ENCODE measurements at regions not wholly inside any gene's neighbourhood (a gene's known extent, or its start where the extent isn't known, plus 50 kb on each side); places are given as distances from the start of the nearest gene placed in this dataset.

GRCh38 chr18:59057969-59058368 is 81.7 kb upstream of the SEC11C start:
- TF ChIP-seq YY1 (IDR thresholded peaks at IDR 0.05; ENCODE audit: borderline replicate concordance in 1 of 3, control insufficient read depth in 1 of 3, extremely low read depth in 1 of 3, insufficient read depth in 3 of 3, insufficient read length in 1 of 3, insufficient replicate concordance in 2 of 3, low read depth in 1 of 3, low read length in 2 of 3) (no peak), CTCF (IDR thresholded peaks at IDR 0.05 in 2 of 3, conservative IDR thresholded peaks at IDR 0.05 in 1 of 3; ENCODE audit: insufficient read depth in 2 of 3, low read depth in 1 of 3, low read length in 3 of 3) (no peak), TARDBP (IDR thresholded peaks at IDR 0.05) (no peak), CBX3 (IDR thresholded peaks at IDR 0.05; ENCODE audit: borderline replicate concordance in 1 of 2, low read length in 2 of 2) (no peak), CBFA2T3 (IDR thresholded peaks at IDR 0.05) (no peak)
